MCF 10A (cell line): ENCODE measurements at regions not wholly inside any gene's neighbourhood (a gene's known extent, or its start where the extent isn't known, plus 50 kb on each side); places are given as distances from the start of the nearest gene placed in this dataset.

Source experiments
- BruUV-seq: library from RNA; stranded (reverse); fragments of 400-500 nt; replicated peaks from 2 replicates; lab custom pipeline; 2021; lab: Mats Ljungman, UMichigan
- CTCF ChIA-PET: fragments of 300-600 bp; sonication (Branson Sonifier 250); formaldehyde crosslinking; extraction: SDS; loops from one replicate; lab custom pipeline; 2021; ENCODE audit warnings: antibody characterized with exemption, inconsistent platforms; lab: Yijun Ruan, JAX
- POLR2A ChIA-PET: fragments of 300-600, 350-650 bp; sonication (Branson Sonifier 250); formaldehyde crosslinking; extraction: SDS; loops from one replicate; lab custom pipeline; 2020; ENCODE audit warnings: antibody characterized with exemption, inconsistent platforms; lab: Yijun Ruan, JAX
- DNase-seq: peaks from one replicate; pipeline ENCODE4 v3.0.0-alpha.2; 2018; ENCODE audit not compliant: unreplicated experiment
- H3K27ac Mint-ChIP-seq: one replicate; pipeline ENCODE4 v1.8.0; 2022; ENCODE audit warnings: mild to moderate bottlenecking, low read depth, mixed read lengths; ENCODE audit not compliant: unreplicated experiment
- H3K27me3 Mint-ChIP-seq: one replicate; pipeline ENCODE4 v1.8.0; 2022; ENCODE audit warnings: mixed read lengths; ENCODE audit not compliant: insufficient read depth, unreplicated experiment
- H3K36me3 Mint-ChIP-seq: one replicate; pipeline ENCODE4 v1.8.0; 2022; ENCODE audit warnings: mild to moderate bottlenecking, moderate library complexity, mixed read lengths; ENCODE audit not compliant: insufficient read depth, unreplicated experiment
- H3K4me1 Mint-ChIP-seq: one replicate; pipeline ENCODE4 v1.8.0; 2022; ENCODE audit warnings: mixed read lengths; ENCODE audit not compliant: insufficient read depth, unreplicated experiment
- H3K4me3 Mint-ChIP-seq: one replicate; pipeline ENCODE4 v1.8.0; 2022; ENCODE audit warnings: mild to moderate bottlenecking, moderate library complexity, mixed read lengths; ENCODE audit not compliant: unreplicated experiment
- H3K9me3 Mint-ChIP-seq: one replicate; pipeline ENCODE4 v1.8.0; 2022; ENCODE audit warnings: mixed read lengths; ENCODE audit not compliant: unreplicated experiment
- CTCF ChIP-seq: fragments of 200-600 bp; IDR thresholded peaks from one replicate; pipeline ENCODE4 v1.8.0; 2022; ENCODE audit warnings: antibody characterized with exemption, mild to moderate bottlenecking; ENCODE audit not compliant: unreplicated experiment
- intact Hi-C: fragments of 100-400 bp; cut with micrococcal nuclease; formaldehyde crosslinking; loops from 2 replicates; pipeline ENCODE4 v1.14.1; 2022

- intact Hi-C loops, result no loop called here
- Mint-ChIP-seq H3K36me3 (no peaks in the 10 kb centered on the region), H3K9me3 (no peaks in the 10 kb centered on the region), H3K4me3 (no peak overlapping the region), H3K27ac (no peak overlapping the region), H3K27me3 (no peaks in the 10 kb centered on the region), H3K4me1 (peaks cover 4% of the 10 kb centered on the region)
- no TSS peak for BruUV-seq
- no peak for DNase-seq
- ChIA-PET POLR2A (no interaction called here), CTCF (interaction anchor here (0.7 kb wide), 2 partner anchors 22 to 58 kb away, joined by 3 read pairs; no protein-coding TSS in a partner anchor)
- TF ChIP-seq CTCF, result no peak
Measured at GRCh38 chr18:14031053-14031452, 101.2 kb downstream of the ZNF519 start.

DNA sequence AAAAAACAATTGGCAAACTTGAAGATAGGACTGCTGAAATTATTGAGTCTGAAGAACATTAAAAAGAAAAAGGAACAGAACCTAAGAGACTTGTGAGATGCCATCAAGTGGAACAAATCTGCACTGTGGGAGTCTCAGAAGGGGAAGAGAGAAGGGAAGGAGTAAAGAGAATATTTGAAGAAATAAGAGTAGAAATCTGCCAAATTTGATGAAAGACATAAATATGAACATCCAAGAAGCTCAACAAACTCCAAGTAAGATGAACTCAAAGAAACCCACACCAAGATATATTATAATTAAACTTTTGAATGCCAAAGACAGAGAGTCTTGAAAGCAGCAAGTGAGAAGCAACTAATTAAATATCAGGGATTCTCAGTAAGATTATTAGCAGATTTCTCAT lies 102.7 kb downstream of the ZNF519 start:
- DNase-seq, result no peak
- Mint-ChIP-seq H3K4me3 (no peak overlapping the region), H3K27me3 (peaks cover 3% of the 10 kb centered on the region), H3K9me3 (no peaks in the 10 kb centered on the region), H3K27ac (no peak overlapping the region), H3K4me1 (peaks cover 7% of the 10 kb centered on the region), H3K36me3 (no peaks in the 10 kb centered on the region)
- no TSS peak for BruUV-seq
- intact Hi-C loops, result no loop called here
- ChIA-PET CTCF (interaction anchor here (0.5 kb wide), 1 partner anchor 48 kb away, joined by 4 read pairs; no protein-coding TSS in a partner anchor), POLR2A (no interaction called here)
- TF ChIP-seq CTCF, result no peak

DNA sequence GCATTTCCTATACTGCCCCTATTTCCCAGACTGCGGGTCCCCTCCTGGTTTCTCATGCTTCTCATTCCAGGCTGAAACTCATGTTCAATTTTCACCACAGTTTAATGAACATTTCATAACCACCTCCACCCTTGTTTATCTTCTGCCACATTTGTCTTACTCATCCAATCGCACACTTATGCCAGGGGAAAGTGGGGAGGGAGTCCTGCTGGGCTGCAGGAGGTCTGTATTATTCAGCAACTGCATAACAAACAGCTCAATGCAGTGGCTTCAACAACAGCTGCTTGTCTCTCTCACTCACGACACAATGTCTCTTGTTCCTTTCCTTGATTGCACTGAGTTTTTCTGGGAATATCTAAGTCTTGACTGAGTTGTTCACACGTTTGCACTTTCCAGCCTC lies 106.0 kb downstream of the ZNF519 start:
- ChIA-PET CTCF (interaction anchor here (0.8 kb wide), 1 partner anchor 213 kb away, joined by 3 read pairs; no protein-coding TSS in a partner anchor), POLR2A (no interaction called here)
- intact Hi-C loops, result no loop called here
- BruUV-seq, result no TSS peak
- Mint-ChIP-seq H3K4me1 (peaks cover 7% of the 10 kb centered on the region), H3K9me3 (no peaks in the 10 kb centered on the region), H3K27me3 (peaks cover 27% of the 10 kb centered on the region), H3K4me3 (no peak overlapping the region), H3K36me3 (no peaks in the 10 kb centered on the region), H3K27ac (no peak overlapping the region)
- peak; percentile 47 for DNase-seq
- TF ChIP-seq CTCF, result no peak

DNA sequence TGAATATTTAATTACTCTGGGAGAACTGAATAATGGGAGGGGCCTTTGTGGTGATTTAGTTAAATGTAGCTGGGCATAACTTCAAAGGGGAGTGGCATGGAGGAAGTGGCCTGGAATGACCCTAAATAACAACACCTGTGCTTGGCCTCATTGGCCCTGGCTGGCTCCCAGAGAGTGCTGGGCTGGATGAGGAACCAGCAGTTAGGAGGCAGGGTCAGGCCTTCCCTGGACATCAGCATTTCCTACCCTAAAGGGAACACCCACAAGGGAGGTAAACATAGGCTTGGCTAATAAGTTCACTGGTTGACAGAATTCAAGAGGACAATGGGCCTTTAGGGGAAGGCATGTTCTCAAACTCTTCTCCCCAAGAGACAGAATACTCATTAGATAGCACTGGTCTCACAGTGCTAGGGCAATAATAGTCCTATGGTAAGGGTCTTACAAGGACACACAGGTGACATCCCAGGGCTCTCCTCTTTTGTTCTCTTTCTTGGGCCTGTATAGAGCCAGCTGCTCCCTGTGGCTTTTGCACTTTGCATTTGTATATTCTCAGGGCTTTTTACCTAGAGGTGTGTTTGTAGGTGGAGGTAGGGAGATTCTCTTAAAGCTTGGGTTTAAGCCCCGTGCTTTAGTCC lies 106.8 kb downstream of the ZNF519 start:
- no peak for TF ChIP-seq CTCF
- ChIA-PET POLR2A (no interaction called here), CTCF (no interaction called here)
- intact Hi-C loops, result no loop called here
- Mint-ChIP-seq H3K27ac (no peak overlapping the region), H3K36me3 (no peaks in the 10 kb centered on the region), H3K4me3 (no peak overlapping the region), H3K27me3 (peaks cover 27% of the 10 kb centered on the region), H3K4me1 (peaks cover 7% of the 10 kb centered on the region), H3K9me3 (no peaks in the 10 kb centered on the region)
- no peak for DNase-seq
- BruUV-seq, result no TSS peak
